ENCODE measurements at regions not wholly inside any gene's neighbourhood (a gene's known extent, or its start where the extent isn't known, plus 50 kb on each side); places are given as distances from the start of the nearest gene placed in this dataset.

GRCh38 chr12:24270965-24271364 is 321.5 kb upstream of the SOX5 start:
- no TSS peak for BruUV-seq (replicated peaks)
- intact Hi-C loops (cut with micrococcal nuclease): no loop called here
- no peaks in the 10 kb centered on the region for H3K27me3 ChIP-seq (ENCODE audit: control insufficient read depth in 2 of 2, insufficient read depth in 2 of 2, low read length in 2 of 2)
- in situ Hi-C loops (cut with MboI): no loop called here
- TF ChIP-seq SNAPC5 (CRISPR knock-in tag; IDR thresholded peaks at IDR 0.05) (no peak), ZNF395 (CRISPR knock-in tag; IDR thresholded peaks at IDR 0.05) (no peak), HSF4 (CRISPR knock-in tag; IDR thresholded peaks at IDR 0.05; ENCODE audit: borderline replicate concordance) (no peak), CBX3 (IDR thresholded peaks at IDR 0.05; ENCODE audit: borderline replicate concordance in 1 of 2, low read length in 2 of 2) (no peak), CREB3 (tag; conservative IDR thresholded peaks at IDR 0.05; ENCODE audit: low read depth) (no peak), CHD4 (IDR thresholded peaks at IDR 0.05; ENCODE audit: insufficient read depth, insufficient replicate concordance, low read depth, low read length, poor library complexity, severe bottlenecking) (no peak), KDM2B (CRISPR knock-in tag; IDR thresholded peaks at IDR 0.05) (no peak), MEF2D (tag; conservative IDR thresholded peaks at IDR 0.05; ENCODE audit: low read depth) (no peak)
- 2% methylated on average over 2 of the region's 2 CpGs for WGBS (ENCODE audit: insufficient coverage, low coverage, missing lambda C conversion rate)
- no peaks in the 10 kb centered on the region for H4K20me1 ChIP-seq (replicated peaks; ENCODE audit: control insufficient read depth, insufficient read depth, low read length)
- H3K4me1 ChIP-seq (replicated peaks in 1 of 2; ENCODE audit: control insufficient read depth in 2 of 2, insufficient read depth in 2 of 2, low read length in 2 of 2): no peaks in the 10 kb centered on the region
- no peak overlapping the region for H3K4me2 ChIP-seq (ENCODE audit: insufficient read depth, low read length)
- H3K9me3 ChIP-seq (replicated peaks; ENCODE audit: control insufficient read depth, insufficient read depth, low read depth, low read length): no peaks in the 10 kb centered on the region
- no peak for DNase-seq (ENCODE audit: extremely low read depth in 1 of 4, low spot score in 3 of 4)
- no peak overlapping the region for H3K27ac ChIP-seq (ENCODE audit: extremely low read depth, low read depth, low read length)
- H3K9ac ChIP-seq (ENCODE audit: insufficient read depth in 1 of 2, low read depth in 2 of 2, low read length in 2 of 2): no peak overlapping the region
- POLR2A ChIA-PET: no interaction called here
- ATAC-seq: no peak
- no peak for FAIRE-seq
- CTCF ChIA-PET (ENCODE audit: low intra/inter-chr PET ratio): no interaction called here
- no peak overlapping the region for H2AFZ ChIP-seq (ENCODE audit: low read depth, low read length)
- H3K9me1 ChIP-seq (ENCODE audit: control insufficient read depth, insufficient read depth, low read length): no peaks in the 10 kb centered on the region
- no peaks in the 10 kb centered on the region for H3K36me3 ChIP-seq (ENCODE audit: control insufficient read depth, insufficient read depth, low read length)
- no peak overlapping the region for H3K4me3 ChIP-seq
- no peaks in the 10 kb centered on the region for H3K79me2 ChIP-seq (ENCODE audit: control insufficient read depth, insufficient read depth, low read length)
